Colonic mucosa (tissue), 4 donors: ENCODE measurements at regions not wholly inside any gene's neighbourhood (a gene's known extent, or its start where the extent isn't known, plus 50 kb on each side); places are given as distances from the start of the nearest gene placed in this dataset.
"Not testable (repeated sequence)": the region's sequence is repeated elsewhere in the genome, so short reads cannot be mapped to it uniquely, and the experiment has no call there.

ENCODE experiments used
- DNase-seq: peaks from one replicate; pipeline ENCODE4 v3.0.0-alpha.2; 2020
- H3K27ac ChIP-seq: fragments of 200-600 bp; one replicate; pipeline ENCODE4 v1.8.0; 2021
- H3K27me3 ChIP-seq: fragments of 200-600 bp; one replicate; pipeline ENCODE4 v1.8.0; 2021
- H3K36me3 ChIP-seq: fragments of 200-600 bp; one replicate; pipeline ENCODE4 v1.8.0; 2021
- H3K4me1 ChIP-seq: fragments of 200-600 bp; one replicate; pipeline ENCODE4 v1.8.0; 2021; ENCODE audit warnings: mild to moderate bottlenecking
- H3K4me3 ChIP-seq: fragments of 200-600 bp; one replicate; pipeline ENCODE4 v1.8.0; 2021
- H3K9ac ChIP-seq, 2 donors: one replicate each; pipeline ENCODE4 v1.7.0; 2013; ENCODE audit warnings: control low read depth in 2 of 2, low read depth in 2 of 2, low read length in 2 of 2
- H3K9me3 ChIP-seq: fragments of 200-600 bp; one replicate; pipeline ENCODE4 v1.8.0; 2021
- CTCF ChIP-seq: fragments of 200-600 bp; IDR thresholded peaks from one replicate; pipeline ENCODE4 v1.8.0; 2022; ENCODE audit warnings: antibody characterized with exemption, mild to moderate bottlenecking
- intact Hi-C: fragments of 100-400 bp; cut with DNase I; formaldehyde crosslinking; loops from one replicate; pipeline ENCODE4 v1.14.1; 2022
- donor health status: healthy.
- donor health status: DM: no; HTN: no; CAD: no.
- donor health status: DM: no; HTN: no; CAD: no.

- Histone ChIP-seq H3K9me3 (no peaks in the 10 kb centered on the region), H3K9ac (no peak overlapping the region), H3K4me1 (no peaks in the 10 kb centered on the region), H3K36me3 (no peaks in the 10 kb centered on the region), H3K4me3 (no peak overlapping the region), H3K27ac (no peak overlapping the region), H3K27me3 (no peaks in the 10 kb centered on the region)
- DNase-seq: no peak
- intact Hi-C loops: no loop called here
- no peak for TF ChIP-seq CTCF
Measured at GRCh38 chr6:40668203-40668602, 81.0 kb upstream of the LRFN2 start.

- TF ChIP-seq CTCF: no peak
- intact Hi-C loops: no loop called here
- Histone ChIP-seq H3K36me3 (no peaks in the 10 kb centered on the region), H3K9ac (no peak overlapping the region), H3K9me3 (no peaks in the 10 kb centered on the region), H3K27me3 (no peaks in the 10 kb centered on the region), H3K4me3 (no peak overlapping the region), H3K27ac (no peak overlapping the region), H3K4me1 (no peaks in the 10 kb centered on the region)
- DNase-seq: no peak
Measured at GRCh38 chr6:40666530-40666929, 79.4 kb upstream of the LRFN2 start.

- DNase-seq: no peak
- Histone ChIP-seq H3K9ac (no peak overlapping the region), H3K27ac (no peak overlapping the region), H3K9me3 (no peaks in the 10 kb centered on the region), H3K36me3 (no peaks in the 10 kb centered on the region), H3K4me3 (no peak overlapping the region), H3K4me1 (no peaks in the 10 kb centered on the region), H3K27me3 (no peaks in the 10 kb centered on the region)
- TF ChIP-seq CTCF: no peak
- intact Hi-C loops: no loop called here
Measured at GRCh38 chr6:40661726-40662125, 74.6 kb upstream of the LRFN2 start.

GRCh38 chr6:40656772-40657171 lies 69.6 kb upstream of the LRFN2 start:
- DNase-seq, H3K36me3 ChIP-seq, H3K27ac ChIP-seq, intact Hi-C loops, H3K27me3 ChIP-seq, H3K4me3 ChIP-seq, H3K9ac ChIP-seq, H3K4me1 ChIP-seq, H3K9me3 ChIP-seq: not testable (repeated sequence)

GRCh38 chr6:40654828-40655227 lies 67.7 kb upstream of the LRFN2 start:
- no peak for DNase-seq
- Histone ChIP-seq H3K36me3 (no peaks in the 10 kb centered on the region), H3K4me1 (no peaks in the 10 kb centered on the region), H3K9ac (no peak overlapping the region), H3K4me3 (no peak overlapping the region), H3K9me3 (no peaks in the 10 kb centered on the region), H3K27ac (no peak overlapping the region), H3K27me3 (no peaks in the 10 kb centered on the region)
- intact Hi-C loops: no loop called here
- no peak for TF ChIP-seq CTCF

- TF ChIP-seq CTCF: no peak
- intact Hi-C loops: no loop called here
- Histone ChIP-seq H3K4me3 (no peak overlapping the region), H3K9ac (no peak overlapping the region), H3K27me3 (no peaks in the 10 kb centered on the region), H3K4me1 (no peaks in the 10 kb centered on the region), H3K36me3 (no peaks in the 10 kb centered on the region), H3K27ac (no peak overlapping the region), H3K9me3 (no peaks in the 10 kb centered on the region)
- no peak for DNase-seq
Measured at GRCh38 chr6:40645043-40645442, 57.9 kb upstream of the LRFN2 start.
